ENCODE measurements at regions not wholly inside any gene's neighbourhood (a gene's known extent, or its start where the extent isn't known, plus 50 kb on each side); places are given as distances from the start of the nearest gene placed in this dataset.

DNA sequence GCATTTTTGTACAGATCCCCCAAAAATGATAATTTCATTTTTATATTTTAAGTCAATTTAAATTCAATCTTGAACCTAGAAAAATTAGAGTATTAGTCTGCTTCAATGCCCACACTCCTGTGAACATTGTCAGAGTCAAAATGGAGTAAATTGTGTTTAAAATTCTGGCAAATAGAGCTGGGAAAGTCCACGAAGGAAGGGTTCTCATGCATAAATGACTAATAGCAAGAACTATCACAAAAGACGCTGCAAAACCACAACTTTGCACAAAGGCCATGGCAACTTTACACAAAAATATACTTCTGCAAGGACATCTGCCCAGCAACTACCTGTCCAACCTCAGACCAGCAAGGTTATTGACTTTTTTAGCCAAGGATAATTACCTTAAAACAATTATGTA is 203.2 kb upstream of the SMLR1 start:
- no peak for TF ChIP-seq CTCF (IDR thresholded peaks at IDR 0.05)
- TF ChIP-seq POLR2AphosphoS5 (IDR thresholded peaks at IDR 0.05) = no peak
- TF ChIP-seq POLR2A (IDR thresholded peaks at IDR 0.05) = no peak

Data from gastroesophageal sphincter (tissue), 3 donors.